Keratinocyte (primary cell): ENCODE measurements at regions not wholly inside any gene's neighbourhood (a gene's known extent, or its start where the extent isn't known, plus 50 kb on each side); places are given as distances from the start of the nearest gene placed in this dataset.

Source experiments
- EZH2 ChIP-seq: IDR thresholded peaks from one replicate; pipeline ENCODE4 v1.6.1; 2012; ENCODE audit warnings: inconsistent platforms, mild to moderate bottlenecking, low read length, moderate library complexity
- TF ChIP-seq, protein P1 (sequence below), 3 experiments: IDR thresholded peaks in 1 of 3; conservative IDR thresholded peaks in 1 of 3; optimal IDR thresholded peaks in 1 of 3; 2 replicates in 2 of 3; 3 replicates in 1 of 3; pipeline versions ENCODE3 to v1.5.1; 2011; ENCODE audit warnings: low read length in 3 of 3, mild to moderate bottlenecking in 3 of 3, moderate library complexity in 2 of 3, control low read depth in 1 of 3, inconsistent platforms in 1 of 3; ENCODE audit not compliant: insufficient read depth in 2 of 3; ENCODE audit errors: extremely low read depth in 1 of 3

DNA sequence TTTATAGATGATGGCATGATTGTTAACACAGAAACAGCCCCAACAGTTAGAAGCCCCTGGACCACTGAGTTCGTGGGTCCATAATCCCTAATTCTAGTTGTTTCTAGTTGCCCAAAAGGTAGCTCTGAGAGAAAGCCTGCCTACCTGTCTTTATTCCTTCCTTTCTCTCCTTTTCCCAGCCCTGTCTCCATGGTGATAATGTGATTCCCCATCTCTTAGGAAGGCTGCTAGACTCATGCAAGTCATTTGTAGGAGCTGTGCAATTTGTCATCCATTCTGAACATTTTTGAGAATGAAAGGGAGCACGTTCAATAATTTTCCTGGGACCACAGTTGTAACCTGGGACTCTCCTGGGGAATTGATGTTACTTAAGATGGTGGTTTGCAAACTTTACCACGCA is 183.4 kb downstream of the EMX2 start:
- TF ChIP-seq EZH2, result no peak
- TF ChIP-seq, protein P1, sequence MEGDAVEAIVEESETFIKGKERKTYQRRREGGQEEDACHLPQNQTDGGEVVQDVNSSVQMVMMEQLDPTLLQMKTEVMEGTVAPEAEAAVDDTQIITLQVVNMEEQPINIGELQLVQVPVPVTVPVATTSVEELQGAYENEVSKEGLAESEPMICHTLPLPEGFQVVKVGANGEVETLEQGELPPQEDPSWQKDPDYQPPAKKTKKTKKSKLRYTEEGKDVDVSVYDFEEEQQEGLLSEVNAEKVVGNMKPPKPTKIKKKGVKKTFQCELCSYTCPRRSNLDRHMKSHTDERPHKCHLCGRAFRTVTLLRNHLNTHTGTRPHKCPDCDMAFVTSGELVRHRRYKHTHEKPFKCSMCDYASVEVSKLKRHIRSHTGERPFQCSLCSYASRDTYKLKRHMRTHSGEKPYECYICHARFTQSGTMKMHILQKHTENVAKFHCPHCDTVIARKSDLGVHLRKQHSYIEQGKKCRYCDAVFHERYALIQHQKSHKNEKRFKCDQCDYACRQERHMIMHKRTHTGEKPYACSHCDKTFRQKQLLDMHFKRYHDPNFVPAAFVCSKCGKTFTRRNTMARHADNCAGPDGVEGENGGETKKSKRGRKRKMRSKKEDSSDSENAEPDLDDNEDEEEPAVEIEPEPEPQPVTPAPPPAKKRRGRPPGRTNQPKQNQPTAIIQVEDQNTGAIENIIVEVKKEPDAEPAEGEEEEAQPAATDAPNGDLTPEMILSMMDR (optimal IDR thresholded peaks at IDR 0.05 in 1 of 3, IDR thresholded peaks at IDR 0.05 in 1 of 3, conservative IDR thresholded peaks at IDR 0.05 in 1 of 3; ENCODE audit: extremely low read depth in 1 of 3, insufficient read depth in 2 of 3, low read length in 3 of 3), result no peak
